Upper lobe of left lung (tissue), 6 donors: ENCODE measurements at regions not wholly inside any gene's neighbourhood (a gene's known extent, or its start where the extent isn't known, plus 50 kb on each side); places are given as distances from the start of the nearest gene placed in this dataset.
A peak's percentile ranks its signal among the peaks of the same experiment; 100 is the strongest.
"Not testable (repeated sequence)": the region's sequence is repeated elsewhere in the genome, so short reads cannot be mapped to it uniquely, and the experiment has no call there.

Experiments
- ATAC-seq, 2 donors: fragments of 200-7000 bp; cut with Tn5 transposase; one replicate each; pipeline ENCODE4 v1.9.1; 2022; ENCODE audit warnings: mild to moderate bottlenecking in 2 of 2, moderate library complexity in 2 of 2; ENCODE audit not compliant: low FRiP score in 2 of 2
- DNase-seq, 2 donors: peaks; one replicate each; pipeline ENCODE4 v3.0.0-alpha.2; 2019 to 2020
- H3K27ac ChIP-seq, 4 donors: fragments of 200-600 bp; sonication (generic); one replicate each; pipeline ENCODE4 v1.5.1; 2016 to 2019
- H3K27me3 ChIP-seq, 4 donors: fragments of 200-600 bp; sonication (generic); one replicate each; pipeline ENCODE4 v1.5.1; 2017 to 2019
- H3K36me3 ChIP-seq, 4 donors: fragments of 200-600 bp; sonication (generic); one replicate each; pipeline ENCODE4 v1.5.1; 2016 to 2019
- H3K4me1 ChIP-seq, 4 donors: fragments of 200-600 bp; sonication (generic); one replicate each; pipeline ENCODE4 v1.5.1; 2018 to 2019
- H3K4me3 ChIP-seq, 4 donors: fragments of 200-600 bp; sonication (generic); one replicate each; pipeline ENCODE4 v1.5.1; 2017 to 2019; ENCODE audit warnings: mild to moderate bottlenecking in 2 of 4, moderate library complexity in 1 of 4
- H3K9me3 ChIP-seq, 4 donors: fragments of 200-600 bp; sonication (generic); one replicate each; pipeline ENCODE4 v1.5.1; 2018 to 2019
- CTCF ChIP-seq, 6 experiments: fragments of 450-650 bp in 4 of 6; fragments of 200-600 bp in 2 of 6; sonication (generic) in 2 of 6; IDR thresholded peaks; one replicate each; pipeline ENCODE4 v1.5.1; 2016 to 2019; ENCODE audit warnings: antibody characterized with exemption in 6 of 6
- EP300 ChIP-seq, 4 donors: sonication (generic); formaldehyde crosslinking; IDR thresholded peaks; one replicate each; pipeline ENCODE4 v1.5.1; 2017; ENCODE audit warnings: antibody characterized with exemption in 4 of 4, control low read depth in 2 of 4
- POLR2A ChIP-seq, 4 donors: fragments of 450-650 bp; IDR thresholded peaks; one replicate each; pipeline ENCODE4 v1.5.1; 2016 to 2017; ENCODE audit warnings: antibody characterized with exemption in 4 of 4, mild to moderate bottlenecking in 2 of 4
- POLR2AphosphoS5 ChIP-seq, 2 donors: sonication (generic); formaldehyde crosslinking; IDR thresholded peaks; one replicate each; pipeline ENCODE4 v1.5.1; 2017; ENCODE audit warnings: antibody characterized with exemption in 2 of 2
- WGBS, 2 donors: methylation state at CpG; one replicate each; pipeline ENCODE4 v1.1.5; 2017 to 2018; 5-methylcytosine and 5-hydroxymethylcytosine counted together
- donor health status: DM: no; HTN: no; CAD: no; lungs with moderate emphysema.
- donor health status: DM: no; HTN: yes; CAD: no; lungs with severe emphysema.

DNA sequence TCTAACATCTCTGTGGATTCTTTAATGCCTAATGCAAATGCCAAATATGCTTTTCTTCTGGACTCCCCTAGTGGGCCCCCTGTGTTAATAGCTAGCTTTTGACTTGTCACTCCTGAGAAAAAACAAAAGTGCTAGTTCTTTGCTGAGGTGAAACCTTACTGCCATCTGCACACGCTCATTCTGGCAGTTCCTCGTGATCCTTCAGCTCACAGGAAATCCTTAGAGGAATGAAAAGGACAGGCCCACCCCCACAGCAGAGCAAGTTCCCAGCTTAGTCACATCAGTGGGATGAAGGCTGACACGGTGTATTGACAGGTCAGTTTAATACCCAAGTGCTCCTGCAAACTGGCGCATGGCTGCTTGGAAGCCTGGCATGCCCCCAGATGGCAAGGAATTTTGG, 165.1 kb upstream of the ATP2B1 start:
- Histone ChIP-seq H3K27me3 (no peaks in the 10 kb centered on the region), H3K9me3 (peaks cover 0 to 6% (median 4%) of the 10 kb centered on the region in 4 donors), H3K27ac (no peak overlapping the region), H3K36me3 (no peaks in the 10 kb centered on the region), H3K4me1 (no peaks in the 10 kb centered on the region), H3K4me3 (no peak overlapping the region)
- WGBS, 2 donors = 41 to 59% methylated on average over 2 to 4 of the region's 4 CpGs
- TF ChIP-seq POLR2AphosphoS5 (IDR thresholded peaks at IDR 0.05) (no peak), EP300 (IDR thresholded peaks at IDR 0.05) (no peak), POLR2A (IDR thresholded peaks at IDR 0.05) (no peak), CTCF (IDR thresholded peaks at IDR 0.05) (no peak)
- DNase-seq = no peak
- ATAC-seq = peak in 1 of 2 donors; percentile 16

GRCh38 chr12:89872922-89873630, 164.4 kb upstream of the ATP2B1 start:
- DNase-seq = no peak
- H3K27ac ChIP-seq = no peak overlapping the region
- 80 to 98% methylated on average over 6 of the region's 6 CpGs for WGBS, 2 donors

GRCh38 chr12:89870413-89871184, 162.0 kb upstream of the ATP2B1 start:
- Histone ChIP-seq H3K36me3 (no peaks in the 10 kb centered on the region), H3K27ac (no peak overlapping the region), H3K9me3 (peaks cover 0 to 6% (median 4%) of the 10 kb centered on the region in 4 donors), H3K27me3 (no peaks in the 10 kb centered on the region), H3K4me1 (no peaks in the 10 kb centered on the region), H3K4me3 (no peak overlapping the region)
- no peak for TF ChIP-seq CTCF (IDR thresholded peaks at IDR 0.05)
- TF ChIP-seq POLR2AphosphoS5 (IDR thresholded peaks at IDR 0.05) = no peak
- no peak for TF ChIP-seq EP300 (IDR thresholded peaks at IDR 0.05)
- no peak for TF ChIP-seq POLR2A (IDR thresholded peaks at IDR 0.05)
- WGBS, 2 donors = 74 to 87% methylated on average over 6 of the region's 6 CpGs
- ATAC-seq (no peak), DNase-seq (no peak)

More at GRCh38 chr12:89872922-89873630, 164.4 kb upstream of the ATP2B1 start:
- no peaks in the 10 kb centered on the region for H3K4me1 ChIP-seq
- H3K36me3 ChIP-seq = no peaks in the 10 kb centered on the region
- H3K4me3 ChIP-seq = no peak overlapping the region
- no peaks in the 10 kb centered on the region for H3K27me3 ChIP-seq
- ATAC-seq = no peak
- peaks cover 0 to 6% (median 4%) of the 10 kb centered on the region in 4 donors for H3K9me3 ChIP-seq
- TF ChIP-seq POLR2AphosphoS5 (IDR thresholded peaks at IDR 0.05) (no peak), POLR2A (IDR thresholded peaks at IDR 0.05) (no peak)

GRCh38 chr12:89867611-89868010, 159.0 kb upstream of the ATP2B1 start:
- H3K27me3 ChIP-seq, H3K27ac ChIP-seq, H3K9me3 ChIP-seq, H3K36me3 ChIP-seq, H3K4me3 ChIP-seq, ATAC-seq: not testable (repeated sequence)
- WGBS, 2 donors = 95 to 96% methylated on average over 15 to 21 of the region's 23 CpGs
- peak in 1 of 2 donors; percentile 59 for DNase-seq
- peaks cover 0 to 15% (median 5%) of the 10 kb centered on the region in 4 donors for H3K4me1 ChIP-seq

DNA sequence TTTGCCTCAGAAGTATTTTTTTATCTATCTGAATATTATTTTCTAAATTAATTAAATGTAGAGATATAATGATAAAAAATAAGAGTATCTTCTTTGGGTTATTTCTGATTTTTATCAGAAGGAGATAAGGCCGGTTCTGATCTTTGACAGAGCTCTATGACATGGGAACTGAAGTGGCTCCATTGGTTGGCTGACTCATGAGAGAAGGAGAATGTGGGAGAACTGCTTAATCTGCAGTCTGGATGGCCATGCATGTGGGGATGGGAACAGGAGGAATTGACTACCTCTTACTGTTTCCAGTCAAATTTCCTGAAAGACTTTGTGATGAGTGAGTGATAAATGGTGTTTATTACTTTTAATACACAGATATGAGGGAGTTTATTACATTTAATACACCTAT, 155.8 kb upstream of the ATP2B1 start:
- Histone ChIP-seq H3K27ac (peak overlapping the region in 2 of 4 donors; percentile 22 to 35), H3K9me3 (no peaks in the 10 kb centered on the region), H3K4me1 (peaks cover 0 to 15% (median 7%) of the 10 kb centered on the region in 4 donors), H3K36me3 (no peaks in the 10 kb centered on the region), H3K4me3 (no peak overlapping the region), H3K27me3 (no peaks in the 10 kb centered on the region)
- DNase-seq (no peak), ATAC-seq (peak in 1 of 2 donors; percentile 44)
- 67 to 81% methylated on average over 1 of the region's 1 CpG for WGBS, 2 donors
- TF ChIP-seq CTCF (IDR thresholded peaks at IDR 0.05) (no peak), POLR2AphosphoS5 (IDR thresholded peaks at IDR 0.05) (no peak), POLR2A (IDR thresholded peaks at IDR 0.05) (no peak), EP300 (IDR thresholded peaks at IDR 0.05) (no peak)
